GM18870 (cell line): ENCODE measurements at regions not wholly inside any gene's neighbourhood (a gene's known extent, or its start where the extent isn't known, plus 50 kb on each side); places are given as distances from the start of the nearest gene placed in this dataset.

Source experiments
- ATAC-seq: cut with Tn5 transposase; IDR thresholded peaks from one replicate; pipeline ENCODE4 v1.9.1; 2021; ENCODE audit warnings: moderate library complexity; ENCODE audit not compliant: unreplicated experiment

DNA sequence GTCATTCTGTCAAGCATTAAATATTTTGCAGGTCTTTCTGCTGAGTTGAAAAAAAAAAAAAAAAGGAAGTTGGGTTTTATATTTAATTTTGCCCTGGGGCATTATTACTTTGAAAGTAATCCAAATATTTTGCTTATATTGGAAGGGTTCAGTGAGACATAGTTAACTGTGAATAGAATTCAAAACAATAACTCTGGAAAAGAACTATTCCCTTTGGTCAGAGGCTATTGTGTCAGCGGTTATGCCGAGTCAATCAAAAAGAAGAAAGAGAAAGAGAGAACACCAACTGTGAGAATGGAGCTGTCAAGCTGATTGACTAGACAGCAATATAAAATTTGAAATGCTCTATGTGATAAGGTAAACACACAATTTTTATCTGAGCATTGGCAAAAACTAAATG lies 761.7 kb downstream of the ADGRL2 start:
- no peak for ATAC-seq

DNA sequence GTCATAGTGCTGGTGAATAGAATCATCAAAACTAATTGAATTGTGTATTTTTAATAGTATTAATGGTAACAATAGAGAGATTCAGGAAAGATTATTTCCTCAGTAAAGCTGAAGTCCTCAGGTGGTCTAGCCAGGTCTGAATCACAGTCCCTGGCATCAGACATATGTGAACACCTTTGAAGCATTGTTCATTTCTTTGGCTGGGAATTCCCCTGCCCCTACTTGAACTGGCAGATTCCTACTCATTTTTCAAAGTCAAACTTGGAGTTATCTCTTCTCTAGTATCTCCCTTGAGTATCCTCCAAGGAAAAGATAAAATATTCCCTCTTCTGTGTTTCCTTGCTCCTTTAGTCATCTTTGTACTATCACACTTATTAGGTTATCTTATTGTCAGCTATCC lies 759.8 kb downstream of the ADGRL2 start:
- ATAC-seq: no peak

DNA sequence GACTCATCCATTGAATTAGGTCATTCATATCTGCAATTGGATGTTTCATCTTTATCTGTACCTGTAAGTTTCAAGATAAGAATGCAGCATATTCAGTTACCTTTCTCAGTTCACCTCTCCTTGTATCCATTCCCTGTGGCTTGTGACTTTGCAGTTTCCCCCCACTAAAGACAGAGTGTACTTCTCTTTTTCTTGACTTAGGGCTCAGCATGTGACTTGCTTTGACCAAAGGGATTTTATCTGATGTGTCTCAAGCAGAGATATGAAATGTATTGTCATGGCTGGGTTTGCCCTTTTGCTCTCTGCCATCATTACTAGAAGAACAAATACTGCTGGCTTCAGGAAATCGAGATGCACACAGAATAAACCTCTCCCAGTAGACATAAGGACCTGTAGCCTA lies 754.8 kb downstream of the ADGRL2 start:
- no peak for ATAC-seq

DNA sequence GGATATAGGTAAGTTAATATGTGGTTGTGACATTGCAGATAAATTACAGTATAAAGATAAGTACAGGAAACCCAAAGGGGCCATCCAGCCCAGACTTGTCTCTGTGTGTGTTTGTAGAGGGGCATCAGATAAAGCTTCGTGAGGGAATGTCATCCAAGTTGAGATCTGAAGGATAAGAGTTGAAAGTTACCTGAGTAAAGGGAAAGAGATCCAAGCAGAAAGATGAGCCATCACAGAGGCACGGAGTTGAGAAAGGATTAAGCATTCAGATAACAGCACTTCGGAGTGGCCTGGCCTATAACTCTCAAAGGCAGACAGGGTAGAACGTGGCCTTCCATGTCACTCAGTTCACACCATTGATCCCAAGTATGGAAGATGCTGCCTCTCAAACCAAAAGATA lies 749.1 kb downstream of the ADGRL2 start:
- no peak for ATAC-seq

DNA sequence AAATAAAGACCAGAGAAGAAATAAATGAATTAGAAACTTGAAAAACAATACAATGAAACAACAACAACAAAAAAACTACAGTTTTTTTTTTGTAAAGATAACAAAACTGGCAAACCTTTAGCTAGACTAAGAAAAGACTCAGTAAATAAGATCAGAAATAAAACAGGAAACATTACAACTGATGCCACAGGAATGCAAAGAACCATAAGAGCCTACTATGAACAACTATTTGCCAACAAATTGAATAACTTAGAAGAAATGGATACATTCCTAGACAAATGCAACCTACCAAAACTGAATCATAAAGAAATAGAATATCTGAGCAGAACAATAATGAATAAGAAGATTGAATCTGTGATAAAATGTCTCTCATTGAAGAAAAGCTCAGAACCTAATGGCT lies 742.0 kb downstream of the ADGRL2 start:
- no peak for ATAC-seq

- no peak for ATAC-seq
Observed at GRCh38 chr1:82542141-82542540, 741.4 kb downstream of the ADGRL2 start.

GRCh38 chr1:82540006-82540405 lies 739.3 kb downstream of the ADGRL2 start:
- no peak for ATAC-seq

DNA sequence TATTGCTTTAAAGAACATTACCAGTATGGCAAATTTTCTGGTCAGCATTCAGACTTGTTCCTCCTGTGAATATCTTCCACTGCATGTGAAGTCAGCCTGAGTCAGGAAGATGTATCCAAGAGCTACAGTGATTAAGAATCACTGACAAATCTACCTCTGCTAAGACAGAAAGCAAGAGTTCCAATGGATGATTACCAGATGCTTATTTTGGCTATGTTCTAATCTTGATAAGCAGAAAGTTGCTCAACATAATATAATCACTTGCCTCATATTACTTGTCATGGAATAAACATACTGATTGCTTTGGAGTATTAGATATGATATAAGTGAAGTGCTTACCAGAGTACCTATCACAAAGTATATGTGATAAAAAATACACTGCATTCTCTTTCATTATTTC lies 738.1 kb downstream of the ADGRL2 start:
- no peak for ATAC-seq

DNA sequence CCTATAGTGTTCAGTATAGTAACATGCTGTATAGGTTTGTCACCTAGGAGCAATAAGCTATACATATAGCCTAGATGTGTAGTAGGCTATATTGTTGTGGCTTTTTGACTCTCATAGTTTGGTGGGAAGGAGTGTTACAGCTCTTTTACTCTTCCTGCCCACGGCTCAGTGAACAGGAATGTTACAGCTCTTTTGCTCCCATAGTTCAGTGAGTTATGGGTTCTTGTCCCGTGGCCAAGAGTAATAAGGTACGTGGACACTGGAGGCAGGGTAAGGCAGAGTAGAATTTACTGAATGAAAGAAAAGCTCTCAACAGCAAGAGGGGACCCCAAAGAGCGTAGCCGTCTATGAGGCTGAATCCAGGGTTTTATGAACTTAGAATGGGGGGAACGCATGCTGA lies 734.3 kb downstream of the ADGRL2 start:
- no peak for ATAC-seq

DNA sequence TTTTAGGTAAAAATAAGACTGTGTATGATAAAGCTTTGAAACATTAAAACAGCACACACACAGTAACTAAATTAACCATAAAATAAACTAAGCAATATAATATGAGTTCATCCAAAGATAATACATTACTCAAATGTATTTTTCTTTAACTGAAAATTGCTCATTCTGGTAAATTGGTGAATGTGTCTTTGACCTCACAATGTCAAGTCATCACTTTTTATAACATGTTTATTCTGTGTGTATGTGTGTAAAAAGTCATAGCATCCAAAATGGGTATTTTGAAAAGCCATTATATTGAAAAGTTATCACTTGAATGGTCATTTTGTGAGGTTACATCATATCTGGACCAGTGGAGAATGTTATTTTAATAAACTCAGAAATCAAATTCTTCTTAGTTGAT lies 724.6 kb downstream of the ADGRL2 start:
- ATAC-seq: no peak

DNA sequence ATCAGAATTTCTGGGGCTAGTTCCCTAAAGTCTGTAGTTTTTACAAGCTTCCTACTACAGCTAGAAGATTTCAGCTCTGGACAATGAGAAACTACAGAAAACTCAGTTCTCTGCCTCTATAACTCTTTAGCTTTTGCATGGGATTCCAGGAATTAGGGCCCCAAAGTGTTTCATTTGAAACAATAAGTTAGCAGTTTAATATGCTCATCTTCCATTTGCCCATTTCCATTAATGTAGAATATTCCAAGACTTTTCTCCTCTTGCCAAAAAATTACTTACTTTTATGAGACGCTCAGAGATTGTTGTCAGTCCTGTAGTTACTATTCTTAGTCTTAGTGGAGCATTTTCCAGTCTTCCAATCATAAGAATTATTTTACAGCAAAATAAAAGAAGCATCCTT lies 719.9 kb downstream of the ADGRL2 start:
- no peak for ATAC-seq

DNA sequence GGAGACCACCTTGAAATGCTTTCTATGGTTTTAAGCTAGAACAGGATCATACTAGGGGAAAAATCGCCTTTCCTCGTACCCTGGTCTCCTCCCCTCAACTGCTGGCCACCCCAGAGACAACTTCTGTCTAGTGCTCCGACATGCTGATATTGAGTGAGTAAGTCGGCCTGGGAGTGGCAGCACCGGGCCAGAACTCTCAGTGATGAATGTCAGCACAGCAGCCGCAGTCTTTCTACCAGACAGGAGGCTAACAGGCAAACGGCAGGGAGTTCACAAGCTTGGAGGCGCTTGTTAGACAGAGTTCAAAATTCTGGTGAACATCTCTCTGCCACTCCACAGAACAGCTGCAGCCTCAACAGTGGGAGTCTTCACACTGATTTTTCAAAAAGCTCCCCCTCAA lies 716.9 kb downstream of the ADGRL2 start:
- ATAC-seq: no peak

- ATAC-seq: no peak
Observed at GRCh38 chr1:82515650-82516049, 714.9 kb downstream of the ADGRL2 start.

DNA sequence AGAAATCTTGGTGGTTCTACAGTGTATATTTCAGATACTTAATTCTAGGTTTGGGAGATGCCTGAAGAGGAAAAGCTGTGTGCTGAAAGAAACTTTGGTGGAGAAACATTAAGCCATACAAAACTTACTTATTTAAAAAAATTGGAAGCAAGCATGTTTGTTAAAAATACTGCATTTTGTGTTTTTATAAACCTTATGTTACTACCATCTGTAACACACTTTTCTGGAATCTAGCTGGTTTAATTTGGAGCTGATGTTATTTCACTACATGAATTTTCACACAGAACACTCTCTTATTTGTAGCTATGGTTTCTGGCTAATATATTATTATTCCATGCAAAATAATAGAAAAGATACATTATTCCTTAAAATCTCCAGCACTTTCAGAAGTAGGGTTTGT lies 710.7 kb downstream of the ADGRL2 start:
- no peak for ATAC-seq

DNA sequence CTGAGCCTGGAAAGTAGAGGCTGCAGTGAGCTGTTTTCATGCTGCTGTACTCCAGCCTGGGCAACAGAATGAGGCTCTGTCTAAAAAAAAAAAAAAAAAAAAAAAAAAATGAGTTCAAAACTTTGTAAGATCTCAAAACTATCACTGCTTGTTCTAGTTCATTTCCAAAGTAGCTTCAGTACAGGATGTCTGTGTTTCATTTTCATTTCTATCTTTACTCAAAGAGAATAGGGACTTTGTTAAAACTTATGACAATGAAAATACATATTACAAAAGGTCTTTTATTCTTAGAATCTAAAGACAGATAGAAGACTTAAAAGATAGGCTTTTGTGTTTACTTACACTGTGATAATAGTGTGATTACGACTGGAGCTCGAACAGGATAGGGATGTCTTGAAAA lies 709.7 kb downstream of the ADGRL2 start:
- no peak for ATAC-seq

DNA sequence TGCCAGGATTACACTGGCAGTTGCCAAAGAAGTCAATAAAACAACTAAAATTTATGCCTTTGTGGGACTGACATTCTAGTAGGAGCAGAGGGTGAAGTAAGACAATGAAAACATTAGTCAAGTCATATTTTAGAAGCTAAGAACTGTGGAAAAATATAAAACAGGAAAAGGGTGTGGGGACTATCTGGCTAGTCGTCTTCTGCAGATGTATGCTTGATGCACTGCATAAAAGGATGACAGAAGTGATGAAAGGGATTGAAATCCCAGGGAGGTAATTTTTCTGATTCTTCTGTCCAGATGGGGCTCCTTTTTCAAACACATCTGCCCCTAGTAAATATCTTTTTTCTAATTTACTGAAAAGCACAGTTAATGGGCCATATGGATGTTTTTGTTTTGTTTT lies 706.3 kb downstream of the ADGRL2 start:
- ATAC-seq: no peak

- ATAC-seq: no peak
Observed at GRCh38 chr1:82503822-82504221, 703.1 kb downstream of the ADGRL2 start.

DNA sequence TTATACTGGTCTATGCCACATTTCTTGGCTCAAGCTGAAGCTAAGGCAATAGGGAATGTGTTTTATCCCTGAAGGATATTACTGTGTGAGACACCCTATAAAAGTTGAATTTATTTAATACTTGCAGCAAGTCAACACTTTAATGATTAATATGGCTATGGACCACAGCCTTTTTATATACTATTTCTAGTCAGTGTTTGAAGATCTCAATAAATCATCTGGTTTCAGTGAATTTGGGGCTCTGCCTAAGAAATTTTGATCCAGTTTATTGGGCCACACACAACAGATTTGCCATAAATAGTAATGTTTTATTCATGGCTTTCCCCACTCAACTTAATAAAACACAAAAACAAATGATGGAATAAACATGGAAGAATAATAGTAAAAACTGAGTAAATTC lies 698.3 kb downstream of the ADGRL2 start:
- no peak for ATAC-seq

- ATAC-seq: no peak
Observed at GRCh38 chr1:82494117-82494516, 693.4 kb downstream of the ADGRL2 start.

GRCh38 chr1:82492159-82492558 lies 691.4 kb downstream of the ADGRL2 start:
- no peak for ATAC-seq

- no peak for ATAC-seq
Observed at GRCh38 chr1:82491301-82492048, 690.7 kb downstream of the ADGRL2 start.

- no peak for ATAC-seq
Observed at GRCh38 chr1:82487778-82488177, 687.0 kb downstream of the ADGRL2 start.

- ATAC-seq: no peak
Observed at GRCh38 chr1:82486969-82487368, 686.2 kb downstream of the ADGRL2 start.
